ENCODE measurements at regions not wholly inside any gene's neighbourhood (a gene's known extent, or its start where the extent isn't known, plus 50 kb on each side); places are given as distances from the start of the nearest gene placed in this dataset.
"Not testable (repeated sequence)": the region's sequence is repeated elsewhere in the genome, so short reads cannot be mapped to it uniquely, and the experiment has no call there.

DNA sequence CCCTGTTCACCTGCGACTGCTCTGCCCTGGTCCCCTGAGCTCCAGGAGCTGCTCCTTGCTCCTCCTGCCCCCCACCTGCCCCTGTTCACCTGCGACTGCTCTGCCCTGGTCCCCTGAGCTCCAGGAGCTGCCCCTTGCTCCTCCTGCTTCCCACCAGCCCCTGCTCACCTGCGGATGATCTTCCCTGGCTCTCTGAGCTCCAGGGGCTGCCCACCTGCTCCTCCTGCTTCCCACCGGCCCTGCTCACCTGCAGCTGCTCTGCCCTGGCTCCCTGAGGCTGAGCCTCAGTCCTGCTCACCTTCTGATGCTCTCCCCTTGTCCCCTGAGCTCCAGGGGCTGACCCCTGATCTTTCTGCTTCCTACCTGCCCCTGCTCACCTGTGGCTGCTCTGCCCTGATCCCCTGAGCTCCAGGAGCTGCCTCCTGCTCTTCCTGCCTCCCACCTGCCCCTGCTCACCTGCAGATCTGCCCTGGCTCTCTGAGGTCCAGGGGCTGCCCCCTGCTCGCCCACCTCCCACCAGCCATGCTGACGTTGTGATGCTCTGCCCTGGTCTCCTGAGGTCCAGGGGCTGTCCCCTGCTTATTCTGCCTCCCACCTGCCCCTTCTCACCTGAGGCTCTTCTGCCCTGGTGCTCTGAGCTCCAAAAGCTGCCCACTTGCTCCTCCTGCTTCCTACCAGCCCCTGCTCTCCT is 219.2 kb downstream of the TMEM121 start:
- no peaks in the 10 kb centered on the region for H3K27me3 ChIP-seq (ENCODE audit: low read depth)
- no peak for DNase-seq
- no peaks in the 10 kb centered on the region for H3K4me1 ChIP-seq
- H3K9me3 ChIP-seq (replicated peaks): no peaks in the 10 kb centered on the region
- intact Hi-C loops (cut with micrococcal nuclease): no loop called here
- TF ChIP-seq, protein P1, sequence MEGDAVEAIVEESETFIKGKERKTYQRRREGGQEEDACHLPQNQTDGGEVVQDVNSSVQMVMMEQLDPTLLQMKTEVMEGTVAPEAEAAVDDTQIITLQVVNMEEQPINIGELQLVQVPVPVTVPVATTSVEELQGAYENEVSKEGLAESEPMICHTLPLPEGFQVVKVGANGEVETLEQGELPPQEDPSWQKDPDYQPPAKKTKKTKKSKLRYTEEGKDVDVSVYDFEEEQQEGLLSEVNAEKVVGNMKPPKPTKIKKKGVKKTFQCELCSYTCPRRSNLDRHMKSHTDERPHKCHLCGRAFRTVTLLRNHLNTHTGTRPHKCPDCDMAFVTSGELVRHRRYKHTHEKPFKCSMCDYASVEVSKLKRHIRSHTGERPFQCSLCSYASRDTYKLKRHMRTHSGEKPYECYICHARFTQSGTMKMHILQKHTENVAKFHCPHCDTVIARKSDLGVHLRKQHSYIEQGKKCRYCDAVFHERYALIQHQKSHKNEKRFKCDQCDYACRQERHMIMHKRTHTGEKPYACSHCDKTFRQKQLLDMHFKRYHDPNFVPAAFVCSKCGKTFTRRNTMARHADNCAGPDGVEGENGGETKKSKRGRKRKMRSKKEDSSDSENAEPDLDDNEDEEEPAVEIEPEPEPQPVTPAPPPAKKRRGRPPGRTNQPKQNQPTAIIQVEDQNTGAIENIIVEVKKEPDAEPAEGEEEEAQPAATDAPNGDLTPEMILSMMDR (IDR thresholded peaks at IDR 0.05; ENCODE audit: borderline replicate concordance): no peak
- no peak overlapping the region for H3K27ac ChIP-seq (replicated peaks)
- H3K4me3 ChIP-seq: no peak overlapping the region
- no peaks in the 10 kb centered on the region for H3K36me3 ChIP-seq

DNA sequence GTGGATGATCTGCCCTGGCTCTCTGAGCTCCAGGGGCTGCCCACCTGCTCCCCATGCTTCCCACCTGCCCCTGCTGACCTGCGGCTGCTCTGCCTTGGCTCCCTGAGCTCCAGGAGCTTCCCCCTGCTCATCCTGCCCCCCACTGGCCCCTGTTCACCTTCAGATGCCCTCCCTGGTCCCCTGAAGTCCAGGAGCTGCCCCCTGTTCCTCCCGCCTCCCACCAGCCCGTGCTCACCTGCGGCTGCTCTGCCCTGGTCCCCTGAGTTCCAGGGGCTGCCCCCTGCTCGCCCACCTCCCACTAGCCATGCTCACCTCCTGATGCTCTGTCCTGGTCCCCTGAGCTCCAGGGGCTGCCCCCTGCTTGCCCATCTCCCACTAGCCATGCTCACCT is 219.7 kb downstream of the TMEM121 start:
- H3K9me3 ChIP-seq (replicated peaks): no peaks in the 10 kb centered on the region
- no peak overlapping the region for H3K27ac ChIP-seq (replicated peaks)
- H3K36me3 ChIP-seq: no peaks in the 10 kb centered on the region
- TF ChIP-seq, protein P1 (IDR thresholded peaks at IDR 0.05; ENCODE audit: borderline replicate concordance): no peak
- DNase-seq: no peak
- H3K4me3 ChIP-seq: no peak overlapping the region
- intact Hi-C loops (cut with micrococcal nuclease): no loop called here
- H3K27me3 ChIP-seq (ENCODE audit: low read depth): no peaks in the 10 kb centered on the region
- no peaks in the 10 kb centered on the region for H3K4me1 ChIP-seq

DNA sequence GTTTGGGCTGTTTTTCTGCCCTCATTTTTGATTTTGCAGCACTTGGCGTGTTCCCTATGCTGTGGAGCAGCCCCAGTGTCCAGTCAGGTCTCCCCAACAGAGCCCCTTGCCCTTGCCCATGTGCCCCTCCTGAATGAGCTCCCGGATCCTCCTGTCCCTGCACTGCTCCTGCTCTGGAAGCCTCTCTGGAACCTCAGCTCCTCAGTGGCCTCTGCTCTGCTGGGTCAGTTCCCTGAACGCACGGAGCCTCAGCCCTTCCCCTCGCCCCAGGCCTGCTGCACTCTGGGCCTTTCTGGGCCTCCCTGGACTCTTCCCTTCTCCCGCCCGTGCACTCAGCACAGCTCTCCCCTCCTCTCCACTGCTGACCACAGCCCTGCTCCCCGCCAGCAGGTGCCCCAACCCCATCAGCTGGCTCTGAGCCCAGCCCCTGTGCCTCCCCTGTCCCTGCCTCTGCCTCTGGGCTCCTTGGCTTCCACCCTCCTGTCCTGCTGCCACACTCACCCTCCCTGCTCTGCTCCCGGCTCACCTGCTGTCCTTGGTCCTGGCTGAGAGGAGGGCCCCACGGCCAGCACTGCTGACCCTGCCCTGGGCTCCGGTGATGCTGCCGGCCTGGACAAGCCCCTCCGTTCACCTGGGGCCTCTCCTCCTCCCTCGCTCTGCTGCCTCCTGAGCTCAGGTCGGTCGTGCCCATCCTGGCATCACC is 220.6 kb downstream of the TMEM121 start:
- H3K4me3 ChIP-seq; H3K4me1 ChIP-seq; H3K36me3 ChIP-seq; H3K27me3 ChIP-seq (ENCODE audit: low read depth); H3K27ac ChIP-seq (replicated peaks); intact Hi-C loops (cut with micrococcal nuclease); H3K9me3 ChIP-seq (replicated peaks); DNase-seq: not testable (repeated sequence)

DNA sequence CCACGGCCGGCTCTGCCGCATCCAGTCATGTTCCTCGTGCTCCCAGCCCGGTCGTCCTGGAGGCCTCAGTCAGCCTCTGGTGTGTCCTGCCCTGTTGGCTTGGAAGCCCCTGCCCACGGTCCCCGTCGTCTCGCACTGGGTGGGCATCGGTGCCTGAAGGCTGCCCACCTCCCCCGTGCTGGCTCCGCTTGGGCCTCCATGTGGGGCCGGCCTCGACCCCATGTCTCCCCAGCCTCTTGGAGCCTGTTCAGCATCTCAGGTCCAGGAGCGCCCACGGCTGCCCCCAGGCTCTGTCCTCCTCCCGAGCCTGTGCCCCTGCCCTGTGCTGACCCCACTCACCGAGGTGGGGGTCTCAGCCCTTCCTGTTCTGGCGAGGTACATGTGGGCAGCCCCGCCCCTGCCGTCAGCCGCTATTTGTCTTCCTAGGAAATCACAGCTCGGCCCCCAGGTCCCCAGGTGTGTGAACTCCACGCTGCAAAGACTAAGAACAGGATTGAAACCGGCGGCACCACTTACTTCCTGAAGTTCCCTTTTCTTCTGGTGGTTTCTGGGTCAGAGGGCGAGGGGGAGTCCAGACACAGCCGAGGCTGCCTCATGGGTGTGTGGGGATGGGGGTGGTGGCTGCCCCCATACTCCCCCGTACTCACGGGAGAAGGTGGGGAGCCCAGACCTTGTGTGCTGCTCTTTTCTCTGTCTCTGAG is 221.3 kb downstream of the TMEM121 start:
- H3K4me1 ChIP-seq; H3K36me3 ChIP-seq; intact Hi-C loops (cut with micrococcal nuclease); H3K27ac ChIP-seq (replicated peaks); H3K9me3 ChIP-seq (replicated peaks); H3K4me3 ChIP-seq; DNase-seq; H3K27me3 ChIP-seq (ENCODE audit: low read depth): not testable (repeated sequence)

DNA sequence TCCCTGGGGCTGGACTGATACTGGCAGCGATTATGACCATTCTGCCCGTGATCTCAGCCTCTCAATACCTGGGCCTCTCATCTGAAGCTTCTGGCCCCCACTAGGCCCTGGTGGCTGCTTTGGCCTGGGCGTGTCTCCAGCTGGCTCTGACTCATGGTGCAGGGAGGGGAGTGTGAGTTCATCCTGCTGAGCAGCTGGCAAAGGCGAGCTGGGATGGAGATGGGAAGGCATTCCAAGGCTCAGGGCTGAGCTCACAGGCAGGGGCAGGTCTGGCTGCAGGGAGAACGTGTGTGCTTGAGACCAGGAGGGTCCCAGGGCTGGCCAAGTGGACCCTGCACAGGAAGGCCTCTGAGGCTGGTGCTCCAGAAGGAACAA is 221.8 kb downstream of the TMEM121 start:
- no peaks in the 10 kb centered on the region for H3K27me3 ChIP-seq (ENCODE audit: low read depth)
- no peak overlapping the region for H3K4me3 ChIP-seq
- no peak overlapping the region for H3K27ac ChIP-seq (replicated peaks)
- H3K36me3 ChIP-seq: no peaks in the 10 kb centered on the region
- H3K4me1 ChIP-seq: no peaks in the 10 kb centered on the region
- intact Hi-C loops (cut with micrococcal nuclease): no loop called here
- H3K9me3 ChIP-seq (replicated peaks): no peaks in the 10 kb centered on the region
- DNase-seq: peak; percentile 29
- TF ChIP-seq, protein P1 (IDR thresholded peaks at IDR 0.05; ENCODE audit: borderline replicate concordance): no peak

DNA sequence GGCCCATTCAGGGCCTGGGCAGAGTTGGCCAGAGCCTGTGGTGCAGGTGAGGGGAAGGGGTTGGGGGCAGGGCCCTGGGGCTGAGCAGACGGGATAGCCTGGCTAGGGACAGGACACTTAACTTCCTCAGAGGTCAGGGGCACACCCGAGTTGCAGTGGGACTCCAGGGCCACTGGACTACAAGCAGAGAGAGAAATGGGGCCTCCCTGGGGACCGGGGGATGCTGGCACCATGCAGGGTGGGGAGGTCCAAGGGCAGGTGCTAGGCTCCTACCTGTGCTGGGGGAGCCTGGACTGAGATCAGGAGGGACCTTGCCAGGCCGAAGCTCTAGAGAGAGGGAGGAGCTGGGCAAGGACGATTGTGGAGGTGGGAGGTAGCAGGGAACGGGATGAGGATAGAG is 222.3 kb downstream of the TMEM121 start:
- H3K9me3 ChIP-seq (replicated peaks); intact Hi-C loops (cut with micrococcal nuclease); H3K36me3 ChIP-seq; H3K4me3 ChIP-seq; DNase-seq; H3K4me1 ChIP-seq; H3K27me3 ChIP-seq (ENCODE audit: low read depth); H3K27ac ChIP-seq (replicated peaks): not testable (repeated sequence)

DNA sequence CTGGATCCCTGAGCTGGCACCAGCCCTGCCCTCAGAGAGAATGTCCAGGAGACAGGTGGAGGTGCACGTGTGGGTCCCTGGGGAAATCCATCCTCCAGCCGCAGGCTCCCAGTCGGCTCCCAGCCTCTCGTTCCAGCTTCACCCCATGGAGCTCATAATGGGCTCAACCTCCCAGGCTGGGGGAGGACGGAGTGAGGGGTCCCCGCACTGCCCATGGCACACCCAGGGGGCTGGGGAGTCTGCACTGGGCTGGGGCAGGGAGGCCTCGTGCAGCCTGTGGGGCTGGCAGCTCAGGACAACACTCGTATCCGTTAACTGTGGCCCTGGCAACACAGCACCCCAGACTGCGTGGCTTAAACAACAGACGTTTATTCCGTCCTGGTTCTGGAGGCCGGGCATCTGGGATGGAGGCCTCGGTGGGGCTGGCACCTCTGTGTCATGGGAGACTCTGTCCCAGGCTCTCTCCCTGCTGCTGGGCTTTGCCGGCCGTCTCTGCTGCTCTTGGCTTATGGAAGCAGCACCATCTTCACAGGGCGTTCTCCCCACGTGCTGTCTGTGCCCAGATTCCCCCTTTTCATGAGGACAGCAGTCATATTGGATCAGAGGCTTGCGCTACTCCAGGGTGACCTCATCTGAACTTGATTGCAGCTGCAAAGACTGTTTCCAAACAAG is 223.6 kb downstream of the TMEM121 start:
- intact Hi-C loops (cut with micrococcal nuclease); H3K36me3 ChIP-seq; H3K27ac ChIP-seq (replicated peaks); H3K9me3 ChIP-seq (replicated peaks); H3K4me1 ChIP-seq; H3K4me3 ChIP-seq; DNase-seq; H3K27me3 ChIP-seq (ENCODE audit: low read depth): not testable (repeated sequence)

DNA sequence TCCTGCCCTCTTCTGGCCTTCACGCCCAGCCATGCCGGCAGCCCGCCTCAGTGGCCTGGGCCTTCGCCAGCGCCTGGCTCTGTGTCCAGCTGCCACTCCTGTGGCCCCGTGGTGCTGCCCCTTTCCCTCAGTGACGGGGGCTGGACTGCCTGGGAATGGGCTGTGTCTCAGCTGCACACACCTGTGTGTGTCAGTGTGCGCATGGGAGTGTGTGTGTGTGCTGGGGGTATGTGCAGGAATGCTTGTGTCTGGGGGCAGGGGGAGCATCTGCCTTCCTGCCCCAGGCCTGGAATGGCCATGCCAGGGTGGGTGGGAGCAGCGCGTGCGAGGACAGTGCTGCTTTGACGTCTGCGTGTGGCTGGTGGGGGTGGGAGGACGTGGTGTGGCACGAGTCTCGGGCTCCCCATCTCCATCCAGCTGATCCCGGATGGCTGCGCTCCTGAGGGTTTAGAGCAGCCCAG is 224.9 kb downstream of the TMEM121 start:
- DNase-seq; intact Hi-C loops (cut with micrococcal nuclease); H3K4me1 ChIP-seq; H3K36me3 ChIP-seq; H3K4me3 ChIP-seq; H3K9me3 ChIP-seq (replicated peaks); H3K27ac ChIP-seq (replicated peaks); H3K27me3 ChIP-seq (ENCODE audit: low read depth): not testable (repeated sequence)

DNA sequence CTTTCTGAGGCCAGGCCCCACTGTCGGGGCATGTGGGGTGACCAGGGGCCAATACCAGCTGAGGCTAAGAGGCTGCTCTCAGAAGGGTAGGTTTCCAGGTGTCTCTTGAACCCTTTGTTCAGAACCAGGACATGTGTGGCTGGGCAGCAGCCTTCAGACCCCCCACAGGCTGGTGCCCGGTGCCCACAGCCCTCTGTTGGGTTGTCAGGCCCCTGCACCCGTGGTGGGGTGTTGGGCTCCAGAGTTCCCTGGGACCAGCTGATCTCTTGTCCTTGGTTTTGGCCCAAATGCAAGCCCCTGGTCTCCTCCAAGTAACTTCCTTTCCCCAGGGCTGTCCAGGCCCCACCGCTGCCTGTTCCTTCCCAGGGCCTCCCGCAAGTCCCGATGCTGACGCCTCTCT is 226.0 kb downstream of the TMEM121 start:
- intact Hi-C loops (cut with micrococcal nuclease); H3K4me1 ChIP-seq; H3K27ac ChIP-seq (replicated peaks); H3K27me3 ChIP-seq (ENCODE audit: low read depth); H3K4me3 ChIP-seq; H3K36me3 ChIP-seq; DNase-seq: not testable (repeated sequence)
- peaks cover 11% of the 10 kb centered on the region for H3K9me3 ChIP-seq (replicated peaks)
